ENCODE measurements at regions not wholly inside any gene's neighbourhood (a gene's known extent, or its start where the extent isn't known, plus 50 kb on each side); places are given as distances from the start of the nearest gene placed in this dataset.

- DNase-seq (ENCODE audit: low read depth): no peak
Observed at GRCh38 chr11:104655066-104655465, 243.2 kb downstream of the CASP12 start.

- no peak for DNase-seq (ENCODE audit: low read depth)
Observed at GRCh38 chr11:104654181-104654813, 244.0 kb downstream of the CASP12 start.

- no peak for DNase-seq (ENCODE audit: low read depth)
Observed at GRCh38 chr11:104653407-104653806, 244.9 kb downstream of the CASP12 start.

GRCh38 chr11:104652996-104653395 lies 245.3 kb downstream of the CASP12 start:
- no peak for DNase-seq (ENCODE audit: low read depth)

GRCh38 chr11:104650234-104650633 lies 248.0 kb downstream of the CASP12 start:
- no peak for DNase-seq (ENCODE audit: low read depth)

GRCh38 chr11:104649002-104649401 lies 249.3 kb downstream of the CASP12 start:
- DNase-seq (ENCODE audit: low read depth): no peak

GRCh38 chr11:104645261-104646222 lies 252.7 kb downstream of the CASP12 start:
- DNase-seq (ENCODE audit: low read depth): no peak

- no peak for DNase-seq (ENCODE audit: low read depth)
Observed at GRCh38 chr11:104637662-104638170, 260.5 kb downstream of the CASP12 start.

GRCh38 chr11:104633226-104633625 lies 265.0 kb downstream of the CASP12 start:
- DNase-seq (ENCODE audit: low read depth): no peak

GRCh38 chr11:104630352-104630751 lies 267.9 kb downstream of the CASP12 start:
- no peak for DNase-seq (ENCODE audit: low read depth)

- no peak for DNase-seq (ENCODE audit: low read depth)
Observed at GRCh38 chr11:104625246-104625645, 273.0 kb downstream of the CASP12 start.

- no peak for DNase-seq (ENCODE audit: low read depth)
Observed at GRCh38 chr11:104624021-104624420, 274.2 kb downstream of the CASP12 start.

- no peak for DNase-seq (ENCODE audit: low read depth)
Observed at GRCh38 chr11:104623518-104623917, 274.7 kb downstream of the CASP12 start.

- no peak for DNase-seq (ENCODE audit: low read depth)
Observed at GRCh38 chr11:104620991-104621390, 277.3 kb downstream of the CASP12 start.

GRCh38 chr11:104619751-104620150 lies 278.5 kb downstream of the CASP12 start:
- DNase-seq (ENCODE audit: low read depth): no peak

- no peak for DNase-seq (ENCODE audit: low read depth)
Observed at GRCh38 chr11:104618954-104619353, 279.3 kb downstream of the CASP12 start.

- DNase-seq (ENCODE audit: low read depth): no peak
Observed at GRCh38 chr11:104614961-104615360, 283.3 kb downstream of the CASP12 start.

GRCh38 chr11:104614117-104614680 lies 284.1 kb downstream of the CASP12 start:
- DNase-seq (ENCODE audit: low read depth): no peak

- no peak for DNase-seq (ENCODE audit: low read depth)
Observed at GRCh38 chr11:104610635-104611034, 287.6 kb downstream of the CASP12 start.

- no peak for DNase-seq (ENCODE audit: low read depth)
Observed at GRCh38 chr11:104609311-104610085, 288.8 kb downstream of the CASP12 start.

- no peak for DNase-seq (ENCODE audit: low read depth)
Observed at GRCh38 chr11:104602643-104603042, 295.6 kb downstream of the CASP12 start.
